GM20000 (cell line): ENCODE measurements at regions not wholly inside any gene's neighbourhood (a gene's known extent, or its start where the extent isn't known, plus 50 kb on each side); places are given as distances from the start of the nearest gene placed in this dataset.

Source experiments
- DNase-seq: peaks from one replicate; pipeline ENCODE4 v3.0.0; 2012; ENCODE audit warnings: low spot score
- CTCF ChIP-seq: IDR thresholded peaks from 2 replicates; pipeline ENCODE4 v1.5.1; 2012; ENCODE audit warnings: mild to moderate bottlenecking, control low read depth; ENCODE audit errors: extremely low read depth, missing control alignments

DNA sequence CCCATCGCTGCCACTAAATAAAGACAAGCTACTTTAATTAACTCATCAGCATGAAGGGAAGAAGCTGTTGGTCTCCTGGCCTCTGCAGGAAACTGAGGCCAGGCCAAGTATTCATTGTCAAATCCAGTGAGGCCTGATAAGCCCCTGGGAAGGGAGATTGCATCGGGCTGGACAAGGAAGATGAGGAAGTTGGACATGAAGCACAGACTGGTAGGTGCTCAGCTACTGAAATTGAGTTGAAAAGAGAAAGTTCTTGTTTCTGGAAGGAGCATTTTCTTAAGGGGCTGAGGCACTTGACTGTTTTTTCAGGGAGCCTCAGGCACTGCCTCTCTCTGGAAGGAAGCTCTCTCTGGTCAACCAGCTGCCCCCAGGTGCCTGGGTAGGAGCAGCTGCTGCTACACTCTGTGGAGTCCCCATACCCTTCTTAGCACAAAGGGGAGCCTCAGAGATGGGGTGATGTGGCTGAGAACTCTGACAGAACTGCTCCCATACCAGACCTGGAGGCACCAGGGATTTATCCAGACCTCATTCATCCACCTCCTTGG is 90.3 kb upstream of the IKZF1 start:
- no peak for TF ChIP-seq CTCF
- no peak for DNase-seq

DNA sequence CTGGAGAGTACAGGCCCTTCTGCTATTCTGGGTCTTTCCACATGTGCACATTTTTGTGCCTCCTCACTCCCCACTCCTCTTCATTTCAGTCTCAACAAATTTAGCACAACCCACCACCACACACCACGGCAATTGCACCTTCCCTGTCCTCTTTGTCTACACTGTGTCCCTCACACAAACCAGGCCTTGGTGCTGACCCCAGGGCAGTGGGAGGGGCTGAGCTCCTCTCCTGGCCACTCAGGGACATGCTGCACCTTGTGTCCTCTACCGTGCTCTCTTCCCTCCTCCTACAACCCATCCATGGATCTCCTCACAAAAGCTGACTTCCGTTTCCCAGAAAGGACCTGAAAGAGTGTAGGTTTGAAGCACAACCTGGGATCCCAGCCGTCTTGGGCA is 90.9 kb upstream of the IKZF1 start:
- no peak for TF ChIP-seq CTCF
- DNase-seq: no peak

DNA sequence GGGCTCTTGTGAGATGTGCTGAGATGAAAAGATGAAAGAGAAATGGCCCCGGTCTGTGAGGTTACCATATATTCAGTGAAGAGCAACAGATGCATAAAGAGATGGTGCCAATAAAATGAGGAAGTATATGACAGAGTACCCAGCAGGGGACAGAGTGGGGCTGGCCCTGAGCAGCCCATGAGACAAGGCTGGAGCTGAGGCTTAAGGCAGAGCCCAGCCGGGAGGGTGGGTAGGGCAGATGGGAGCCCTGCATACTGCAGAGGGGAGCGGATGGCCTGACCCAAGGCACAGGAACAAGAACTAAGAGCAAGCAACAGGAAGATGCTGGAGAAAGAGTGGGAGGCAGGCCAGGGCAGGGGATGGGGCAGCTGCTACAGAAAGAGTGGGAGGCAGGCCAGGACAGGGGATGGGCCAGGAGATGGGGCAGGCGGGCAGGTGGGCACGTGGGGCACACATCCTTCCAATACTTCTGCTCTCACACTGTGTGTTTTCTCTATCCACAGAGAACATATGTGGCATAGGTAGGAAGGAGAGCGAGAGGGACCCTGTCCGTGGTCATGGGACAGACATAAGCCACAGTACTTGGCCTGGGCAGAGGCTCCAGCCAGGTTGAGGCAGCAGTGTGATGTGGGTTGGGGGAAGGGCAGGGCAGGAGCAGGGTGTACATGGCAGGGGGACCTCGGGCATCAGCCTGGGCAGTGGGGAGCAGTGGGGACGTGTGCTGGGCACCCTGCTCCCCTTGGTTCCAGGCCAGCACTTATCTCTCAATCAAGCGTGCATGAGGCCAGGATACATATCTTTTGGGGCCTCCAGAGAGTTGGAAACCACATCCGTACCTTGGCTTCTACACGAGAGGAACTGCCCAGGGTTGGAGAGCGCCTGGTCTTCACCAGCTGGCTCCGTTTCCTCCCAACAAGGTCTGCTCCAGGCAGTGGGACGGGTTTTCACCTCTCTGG is 91.6 kb upstream of the IKZF1 start:
- TF ChIP-seq CTCF: no peak
- DNase-seq: peak; percentile 26

DNA sequence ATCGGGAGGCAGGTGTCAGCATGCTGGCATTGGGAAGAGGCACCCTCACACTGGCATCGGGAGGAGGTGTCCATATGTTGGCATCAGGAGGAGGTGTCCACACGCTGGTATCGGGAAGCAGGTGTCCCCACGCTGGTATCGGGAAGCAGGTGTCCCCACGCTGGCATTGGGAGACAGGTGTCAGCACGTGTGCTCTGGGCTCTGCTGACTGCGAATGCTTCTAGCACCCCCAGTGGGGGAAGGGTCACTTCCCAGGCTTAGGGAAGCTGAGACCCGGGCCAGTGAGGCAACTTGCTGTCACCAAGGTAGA is 92.5 kb upstream of the IKZF1 start:
- DNase-seq: no peak
- no peak for TF ChIP-seq CTCF

DNA sequence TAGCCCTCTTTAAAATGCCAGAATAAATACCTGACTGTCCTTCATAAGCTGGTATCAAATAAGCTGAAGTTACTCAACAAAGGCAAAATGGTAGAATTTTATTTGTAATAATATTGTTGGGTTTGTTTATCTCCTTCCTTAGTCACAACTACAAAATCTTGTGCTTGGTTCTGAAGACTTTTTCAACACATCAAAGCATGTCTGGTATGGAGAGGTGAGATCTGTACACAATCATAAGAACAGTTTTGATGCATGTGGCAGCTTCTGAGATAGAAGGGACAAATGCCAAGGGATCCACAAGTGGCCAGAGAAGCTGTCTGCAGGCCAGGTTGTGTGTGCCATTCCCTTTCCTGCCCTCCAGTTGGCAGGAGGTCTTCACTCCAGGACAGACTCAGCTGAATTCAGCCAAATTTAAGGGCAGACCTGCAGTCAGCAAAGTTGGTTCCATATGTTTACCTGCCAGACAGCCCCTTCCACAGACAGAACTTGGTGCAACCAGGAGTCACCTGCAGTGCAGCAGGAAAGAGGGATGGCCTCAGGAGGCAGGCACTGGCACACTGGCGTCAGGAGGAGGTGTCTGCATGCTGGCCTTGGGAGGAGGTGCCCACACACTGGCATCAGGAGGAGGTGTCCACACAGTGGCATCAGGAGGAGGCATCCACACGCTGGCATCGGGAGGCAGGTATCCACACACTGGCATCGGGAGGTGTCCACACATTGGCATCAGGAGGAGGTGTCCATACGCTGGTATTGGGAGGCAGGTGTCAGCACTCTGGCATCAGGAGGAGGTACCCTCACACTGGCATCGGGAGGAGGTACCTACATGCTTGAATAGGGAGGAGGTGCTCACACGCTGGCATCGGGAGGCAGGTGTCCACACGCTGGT is 93.1 kb upstream of the IKZF1 start:
- no peak for TF ChIP-seq CTCF
- DNase-seq: no peak

GRCh38 chr7:50210706-50211115 is 93.8 kb upstream of the IKZF1 start:
- DNase-seq: no peak
- TF ChIP-seq CTCF: no peak
